Upper lobe of left lung (tissue), 6 donors: ENCODE measurements at regions not wholly inside any gene's neighbourhood (a gene's known extent, or its start where the extent isn't known, plus 50 kb on each side); places are given as distances from the start of the nearest gene placed in this dataset.

Experiments
- ATAC-seq, 2 donors: fragments of 200-7000 bp; cut with Tn5 transposase; one replicate each; pipeline ENCODE4 v1.9.1; 2022; ENCODE audit warnings: mild to moderate bottlenecking in 2 of 2, moderate library complexity in 2 of 2; ENCODE audit not compliant: low FRiP score in 2 of 2
- DNase-seq, 2 donors: peaks; one replicate each; pipeline ENCODE4 v3.0.0-alpha.2; 2019 to 2020
- H3K27ac ChIP-seq, 4 donors: fragments of 200-600 bp; sonication (generic); one replicate each; pipeline ENCODE4 v1.5.1; 2016 to 2019
- H3K27me3 ChIP-seq, 4 donors: fragments of 200-600 bp; sonication (generic); one replicate each; pipeline ENCODE4 v1.5.1; 2017 to 2019
- H3K36me3 ChIP-seq, 4 donors: fragments of 200-600 bp; sonication (generic); one replicate each; pipeline ENCODE4 v1.5.1; 2016 to 2019
- H3K4me1 ChIP-seq, 4 donors: fragments of 200-600 bp; sonication (generic); one replicate each; pipeline ENCODE4 v1.5.1; 2018 to 2019
- H3K4me3 ChIP-seq, 4 donors: fragments of 200-600 bp; sonication (generic); one replicate each; pipeline ENCODE4 v1.5.1; 2017 to 2019; ENCODE audit warnings: mild to moderate bottlenecking in 2 of 4, moderate library complexity in 1 of 4
- H3K9me3 ChIP-seq, 4 donors: fragments of 200-600 bp; sonication (generic); one replicate each; pipeline ENCODE4 v1.5.1; 2018 to 2019
- EP300 ChIP-seq, 4 donors: sonication (generic); formaldehyde crosslinking; IDR thresholded peaks; one replicate each; pipeline ENCODE4 v1.5.1; 2017; ENCODE audit warnings: antibody characterized with exemption in 4 of 4, control low read depth in 2 of 4
- POLR2A ChIP-seq, 4 donors: fragments of 450-650 bp; IDR thresholded peaks; one replicate each; pipeline ENCODE4 v1.5.1; 2016 to 2017; ENCODE audit warnings: antibody characterized with exemption in 4 of 4, mild to moderate bottlenecking in 2 of 4
- POLR2AphosphoS5 ChIP-seq, 2 donors: sonication (generic); formaldehyde crosslinking; IDR thresholded peaks; one replicate each; pipeline ENCODE4 v1.5.1; 2017; ENCODE audit warnings: antibody characterized with exemption in 2 of 2
- WGBS, 2 donors: methylation state at CpG; one replicate each; pipeline ENCODE4 v1.1.5; 2017 to 2018; 5-methylcytosine and 5-hydroxymethylcytosine counted together
- TF ChIP-seq, protein P1 (sequence below), 6 experiments: fragments of 450-650 bp in 4 of 6; fragments of 200-600 bp in 2 of 6; sonication (generic) in 2 of 6; IDR thresholded peaks; one replicate each; pipeline ENCODE4 v1.5.1; 2016 to 2019; ENCODE audit warnings: antibody characterized with exemption in 6 of 6
- donor health status: DM: no; HTN: no; CAD: no; lungs with moderate emphysema.
- donor health status: DM: no; HTN: yes; CAD: no; lungs with severe emphysema.

DNA sequence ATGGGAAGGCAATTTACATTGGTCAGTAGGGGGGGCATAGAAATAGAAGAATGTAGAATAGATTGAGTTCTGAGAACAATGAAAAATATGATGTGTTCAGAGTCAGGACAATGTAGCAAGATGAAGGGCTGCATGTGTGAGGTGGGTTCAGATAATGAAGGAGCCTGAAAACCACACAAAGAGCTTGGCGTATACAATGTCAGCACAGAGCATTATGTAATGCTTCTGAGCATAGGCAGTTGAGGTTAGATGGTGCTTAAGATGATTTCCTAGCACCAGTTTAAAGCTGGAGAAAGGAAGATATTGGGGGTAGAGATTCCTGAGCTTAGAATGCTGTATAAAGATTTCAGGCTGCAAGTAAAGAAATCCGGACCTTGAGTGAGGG, 202.0 kb upstream of the SNX7 start:
- Histone ChIP-seq H3K9me3 (no peaks in the 10 kb centered on the region), H3K27me3 (no peaks in the 10 kb centered on the region), H3K27ac (no peak overlapping the region), H3K4me3 (no peak overlapping the region), H3K36me3 (no peaks in the 10 kb centered on the region), H3K4me1 (peaks cover 0 to 10% (median 0%) of the 10 kb centered on the region in 4 donors)
- TF ChIP-seq EP300 (IDR thresholded peaks at IDR 0.05) (no peak), POLR2A (IDR thresholded peaks at IDR 0.05) (no peak), POLR2AphosphoS5 (IDR thresholded peaks at IDR 0.05) (no peak)
- TF ChIP-seq, protein P1, sequence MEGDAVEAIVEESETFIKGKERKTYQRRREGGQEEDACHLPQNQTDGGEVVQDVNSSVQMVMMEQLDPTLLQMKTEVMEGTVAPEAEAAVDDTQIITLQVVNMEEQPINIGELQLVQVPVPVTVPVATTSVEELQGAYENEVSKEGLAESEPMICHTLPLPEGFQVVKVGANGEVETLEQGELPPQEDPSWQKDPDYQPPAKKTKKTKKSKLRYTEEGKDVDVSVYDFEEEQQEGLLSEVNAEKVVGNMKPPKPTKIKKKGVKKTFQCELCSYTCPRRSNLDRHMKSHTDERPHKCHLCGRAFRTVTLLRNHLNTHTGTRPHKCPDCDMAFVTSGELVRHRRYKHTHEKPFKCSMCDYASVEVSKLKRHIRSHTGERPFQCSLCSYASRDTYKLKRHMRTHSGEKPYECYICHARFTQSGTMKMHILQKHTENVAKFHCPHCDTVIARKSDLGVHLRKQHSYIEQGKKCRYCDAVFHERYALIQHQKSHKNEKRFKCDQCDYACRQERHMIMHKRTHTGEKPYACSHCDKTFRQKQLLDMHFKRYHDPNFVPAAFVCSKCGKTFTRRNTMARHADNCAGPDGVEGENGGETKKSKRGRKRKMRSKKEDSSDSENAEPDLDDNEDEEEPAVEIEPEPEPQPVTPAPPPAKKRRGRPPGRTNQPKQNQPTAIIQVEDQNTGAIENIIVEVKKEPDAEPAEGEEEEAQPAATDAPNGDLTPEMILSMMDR (IDR thresholded peaks at IDR 0.05) = no peak
- 87 to 90% methylated on average over 2 of the region's 2 CpGs for WGBS, 2 donors
- DNase-seq = no peak
- no peak for ATAC-seq

DNA sequence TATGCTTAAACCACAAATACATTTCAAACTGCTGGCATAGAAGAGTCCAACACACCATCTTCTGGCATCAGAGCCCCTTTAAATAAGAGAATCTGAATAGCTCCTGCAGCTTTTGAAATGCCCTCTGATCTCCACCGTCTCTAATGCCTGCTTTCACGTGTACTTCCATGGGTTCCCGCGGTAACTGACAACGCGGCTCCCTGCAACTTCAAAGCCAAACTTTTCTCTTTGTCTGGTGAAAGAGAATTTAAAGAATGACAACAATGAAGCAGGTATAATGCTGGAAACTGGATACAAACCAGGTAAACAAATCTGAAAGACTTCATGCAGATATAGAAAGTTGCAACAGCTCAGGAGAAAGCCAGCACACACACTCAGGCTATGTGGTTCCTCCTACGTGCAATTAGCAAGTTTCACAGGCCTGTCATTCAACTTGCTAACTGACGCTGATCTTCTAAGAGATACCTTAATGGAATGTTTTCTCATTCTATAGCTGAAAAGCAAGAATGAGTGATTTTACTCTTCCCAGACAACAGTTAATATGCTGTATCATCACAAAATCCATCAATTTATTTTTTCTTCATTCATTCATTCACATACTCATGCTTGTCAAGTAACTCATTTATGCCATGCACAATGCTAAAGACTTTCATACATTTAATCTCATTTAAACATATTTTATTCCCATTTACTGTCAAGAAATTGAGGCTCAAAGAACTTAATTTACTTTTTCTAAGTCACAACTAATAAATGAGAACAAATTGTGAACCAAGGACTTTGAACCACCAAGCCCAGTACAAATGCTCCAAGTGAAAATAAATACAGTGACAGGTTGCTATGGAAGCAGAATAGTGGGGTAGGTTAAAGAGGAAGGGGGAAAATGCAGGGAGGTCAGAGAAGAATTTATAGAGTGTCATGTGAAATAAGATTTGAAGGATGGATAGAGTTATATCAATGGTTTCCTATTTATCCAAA, 202.7 kb upstream of the SNX7 start:
- no peak for TF ChIP-seq POLR2A (IDR thresholded peaks at IDR 0.05)
- no peak for TF ChIP-seq EP300 (IDR thresholded peaks at IDR 0.05)
- TF ChIP-seq, protein P1 (IDR thresholded peaks at IDR 0.05) = no peak
- no peak for TF ChIP-seq POLR2AphosphoS5 (IDR thresholded peaks at IDR 0.05)
- DNase-seq (no peak), ATAC-seq (no peak)
- Histone ChIP-seq H3K4me3 (no peak overlapping the region), H3K9me3 (no peaks in the 10 kb centered on the region), H3K27me3 (no peaks in the 10 kb centered on the region), H3K36me3 (no peaks in the 10 kb centered on the region), H3K27ac (no peak overlapping the region), H3K4me1 (peaks cover 0 to 10% (median 0%) of the 10 kb centered on the region in 4 donors)
- WGBS, 2 donors = 42 to 52% methylated on average over 8 of the region's 8 CpGs

DNA sequence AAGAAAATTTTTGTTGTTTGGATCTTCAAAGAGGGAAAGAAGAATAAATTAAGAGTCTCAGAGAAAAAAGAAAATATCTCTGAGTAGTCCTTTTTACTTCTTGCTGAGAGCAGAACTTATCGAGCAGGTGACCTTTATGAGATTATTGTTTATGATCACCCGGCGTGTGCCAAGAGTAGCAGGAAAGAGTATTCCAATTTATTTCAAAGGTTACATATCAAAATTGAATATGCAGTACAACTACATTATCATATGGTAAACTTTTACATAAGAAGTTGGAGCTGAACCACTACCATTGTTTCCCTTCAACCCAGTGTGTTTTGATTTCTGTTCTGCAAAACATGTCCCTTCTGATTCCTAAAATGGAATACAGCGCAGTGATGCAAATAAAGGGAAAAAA, 204.3 kb upstream of the SNX7 start:
- 66 to 75% methylated on average over 4 of the region's 4 CpGs for WGBS, 2 donors
- Histone ChIP-seq H3K9me3 (no peaks in the 10 kb centered on the region), H3K36me3 (no peaks in the 10 kb centered on the region), H3K4me3 (no peak overlapping the region), H3K4me1 (peaks cover 0 to 10% (median 0%) of the 10 kb centered on the region in 4 donors), H3K27ac (no peak overlapping the region), H3K27me3 (no peaks in the 10 kb centered on the region)
- DNase-seq (no peak), ATAC-seq (no peak)
- TF ChIP-seq POLR2AphosphoS5 (IDR thresholded peaks at IDR 0.05) = no peak
- TF ChIP-seq, protein P1 (IDR thresholded peaks at IDR 0.05) = no peak

DNA sequence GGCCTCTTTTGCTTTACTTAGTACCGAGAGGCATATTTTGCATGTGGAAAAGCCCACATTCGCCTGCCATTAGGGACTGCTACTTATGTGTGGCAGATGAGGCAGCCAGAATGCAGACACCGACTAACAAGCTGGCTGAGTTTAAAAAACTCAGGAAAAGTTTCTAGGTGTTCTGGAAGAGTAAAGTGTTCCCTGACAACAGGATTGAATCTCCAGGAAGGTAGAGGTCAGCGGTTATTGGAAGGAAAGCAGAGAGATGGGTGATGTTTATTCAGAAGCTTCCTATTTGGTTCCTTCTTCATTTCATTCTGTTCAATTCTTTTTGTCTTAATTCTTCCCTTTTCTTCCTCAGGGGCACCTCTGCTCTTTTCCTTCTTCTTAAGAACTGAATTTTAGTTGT, 206.9 kb upstream of the SNX7 start:
- no peak for DNase-seq
- no peaks in the 10 kb centered on the region for H3K36me3 ChIP-seq
- no peak overlapping the region for H3K27ac ChIP-seq
- no peaks in the 10 kb centered on the region for H3K9me3 ChIP-seq
- no peaks in the 10 kb centered on the region for H3K27me3 ChIP-seq
- H3K4me1 ChIP-seq = no peaks in the 10 kb centered on the region
- no peak overlapping the region for H3K4me3 ChIP-seq
- ATAC-seq = no peak
- 72 to 77% methylated on average over 4 of the region's 4 CpGs for WGBS, 2 donors
- TF ChIP-seq POLR2AphosphoS5 (IDR thresholded peaks at IDR 0.05) (no peak), EP300 (IDR thresholded peaks at IDR 0.05) (no peak), POLR2A (IDR thresholded peaks at IDR 0.05) (no peak)
- TF ChIP-seq, protein P1 (IDR thresholded peaks at IDR 0.05) = no peak

DNA sequence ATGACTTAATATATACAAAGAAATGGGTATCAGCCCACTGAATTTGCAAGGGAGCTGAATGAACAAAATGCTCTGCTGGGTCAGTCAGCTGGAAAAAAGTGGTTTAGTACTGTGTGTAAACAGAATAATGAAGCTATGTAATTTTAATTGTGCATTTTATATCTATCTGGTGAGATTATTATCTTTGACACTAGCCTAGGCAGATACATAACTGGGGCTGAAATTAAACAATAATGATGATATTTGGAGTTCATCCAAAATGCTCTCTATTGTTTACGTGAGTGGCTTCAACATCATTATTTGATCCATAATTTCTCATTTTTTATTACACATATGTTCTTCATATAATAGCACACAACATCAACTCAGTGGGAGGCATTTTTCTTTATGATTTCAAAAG, 208.5 kb upstream of the SNX7 start:
- DNase-seq = no peak
- Histone ChIP-seq H3K4me1 (no peaks in the 10 kb centered on the region), H3K27me3 (no peaks in the 10 kb centered on the region), H3K36me3 (no peaks in the 10 kb centered on the region), H3K9me3 (no peaks in the 10 kb centered on the region), H3K27ac (no peak overlapping the region), H3K4me3 (no peak overlapping the region)
- no peak for ATAC-seq
- TF ChIP-seq POLR2A (IDR thresholded peaks at IDR 0.05) (no peak), POLR2AphosphoS5 (IDR thresholded peaks at IDR 0.05) (no peak), EP300 (IDR thresholded peaks at IDR 0.05) (no peak)
- TF ChIP-seq, protein P1 (IDR thresholded peaks at IDR 0.05) = no peak
- WGBS, 2 donors = 52 to 71% methylated on average over 1 of the region's 1 CpG
